GM19043 (cell line): ENCODE measurements at regions not wholly inside any gene's neighbourhood (a gene's known extent, or its start where the extent isn't known, plus 50 kb on each side); places are given as distances from the start of the nearest gene placed in this dataset.

ENCODE experiments used
- ATAC-seq: cut with Tn5 transposase; IDR thresholded peaks from one replicate; pipeline ENCODE4 v1.9.1; 2021; ENCODE audit warnings: low read depth; ENCODE audit not compliant: unreplicated experiment

DNA sequence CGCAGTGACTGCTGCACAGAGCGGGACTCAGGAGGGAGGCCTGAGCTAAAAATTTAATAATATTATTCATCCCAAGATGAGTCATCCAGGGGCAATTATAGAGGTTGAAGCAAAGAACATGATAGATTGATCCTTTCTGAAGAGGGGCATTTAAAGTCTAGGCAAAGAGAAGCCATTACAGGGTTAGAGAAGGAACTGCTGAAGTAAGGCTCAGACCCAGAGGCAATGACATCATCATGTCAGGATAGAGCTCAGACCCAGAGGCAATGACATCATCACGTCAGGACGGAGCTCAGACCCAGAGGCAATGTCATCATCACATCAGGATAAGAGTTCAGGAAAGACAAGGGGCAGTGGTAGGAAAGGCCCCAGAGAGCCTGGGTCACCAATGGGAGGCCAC is 184.0 kb downstream of the TMEM18 start:
- ATAC-seq: no peak

DNA sequence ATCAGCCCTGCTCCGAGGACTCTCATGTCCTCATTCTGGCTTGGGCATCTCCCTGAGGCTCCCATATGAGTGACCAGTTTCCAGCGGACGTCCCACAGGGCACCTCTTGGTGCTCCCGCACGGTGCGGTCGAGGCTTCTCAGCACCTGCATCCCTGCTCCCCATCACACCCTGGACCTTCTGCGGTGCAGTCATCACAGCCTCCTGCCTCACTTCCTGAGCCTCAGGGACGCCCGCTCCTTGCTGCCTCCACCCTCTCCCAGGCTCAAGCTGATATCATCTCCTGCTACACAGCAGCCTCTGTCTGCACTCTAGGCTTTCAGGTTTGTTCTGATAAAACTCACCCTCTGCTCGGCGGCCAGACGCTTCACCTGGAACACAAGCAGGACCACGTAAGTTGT is 185.0 kb downstream of the TMEM18 start:
- ATAC-seq: no peak

DNA sequence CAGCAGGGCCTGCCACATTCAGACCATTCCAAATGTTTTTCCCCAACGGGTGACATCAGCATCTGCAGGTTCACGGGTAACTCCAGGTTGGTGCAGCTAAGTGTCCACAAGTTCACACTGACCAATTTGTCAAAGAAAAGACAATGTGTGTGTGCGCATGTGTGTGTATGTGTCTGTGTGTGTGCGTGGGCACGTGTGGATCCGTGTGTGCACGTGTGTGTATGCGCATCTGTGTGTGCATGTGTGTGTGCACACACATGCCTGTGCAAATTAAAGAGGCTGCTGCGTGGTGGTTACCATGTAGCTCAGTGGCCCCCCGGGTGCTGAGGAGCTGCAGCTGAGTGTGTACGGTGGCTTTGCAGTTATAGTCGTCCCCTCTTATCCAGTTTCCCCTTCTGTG is 187.4 kb downstream of the TMEM18 start:
- no peak for ATAC-seq

DNA sequence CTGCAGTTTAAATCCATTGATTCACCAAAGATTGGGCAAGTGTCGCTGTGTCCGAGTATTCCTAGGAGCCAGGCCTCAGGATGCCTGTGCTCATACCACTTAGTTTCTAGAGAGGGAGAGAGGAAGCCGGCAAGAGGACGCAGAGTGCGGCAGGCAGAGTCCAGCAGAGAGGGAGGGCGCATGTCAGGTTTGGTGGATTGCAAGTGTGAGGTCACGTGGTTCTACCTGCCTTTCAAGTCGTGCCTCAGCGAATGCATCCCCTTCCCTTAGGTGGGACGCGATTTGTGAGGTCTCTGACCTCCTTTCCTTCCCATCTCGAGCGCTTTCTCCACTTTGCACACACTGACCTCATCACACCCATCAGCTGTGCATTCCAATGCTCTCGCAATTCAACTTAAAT is 188.1 kb downstream of the TMEM18 start:
- ATAC-seq: no peak

DNA sequence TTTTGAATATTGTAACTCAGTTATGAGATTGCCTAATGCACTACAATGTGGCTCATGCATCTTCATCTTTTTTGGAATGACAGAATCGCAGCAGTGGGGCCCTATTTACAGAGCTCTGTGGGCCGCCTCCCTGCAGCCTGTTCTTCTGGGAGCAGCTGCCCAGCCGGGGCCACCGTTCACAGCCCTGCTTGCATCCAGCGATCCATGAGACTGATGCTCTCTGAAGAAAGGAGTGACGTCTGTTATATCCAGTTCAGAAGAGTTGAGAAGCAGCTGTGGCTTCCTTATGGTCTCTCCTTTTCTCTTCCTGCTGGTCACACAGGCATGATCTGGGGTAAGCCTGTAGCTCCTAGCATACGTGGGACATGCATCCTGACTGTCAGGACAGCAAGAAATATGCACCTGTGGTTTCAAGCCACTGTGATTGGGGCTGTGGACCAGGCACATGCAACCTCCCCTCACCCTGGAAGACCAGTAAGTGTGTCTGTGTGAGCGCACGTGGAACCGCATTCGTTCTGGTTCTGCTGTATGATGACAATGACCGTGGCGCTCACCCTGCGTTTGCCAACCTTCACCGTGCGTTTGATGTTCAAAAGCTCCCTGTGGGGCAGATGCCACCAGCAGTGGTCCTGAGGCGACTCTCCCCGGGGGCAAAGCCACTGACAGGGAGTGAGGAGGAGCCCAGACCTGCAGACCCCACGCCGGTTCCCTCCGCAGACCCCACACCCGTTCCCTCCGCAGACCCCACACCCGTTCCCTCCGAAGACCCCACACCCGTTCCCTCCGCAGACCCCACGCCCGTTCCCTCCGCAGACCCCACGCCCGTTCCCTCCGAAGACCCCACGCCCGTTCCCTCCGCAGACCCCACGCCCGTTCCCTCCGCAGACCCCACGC is 189.8 kb downstream of the TMEM18 start:
- ATAC-seq: no peak

DNA sequence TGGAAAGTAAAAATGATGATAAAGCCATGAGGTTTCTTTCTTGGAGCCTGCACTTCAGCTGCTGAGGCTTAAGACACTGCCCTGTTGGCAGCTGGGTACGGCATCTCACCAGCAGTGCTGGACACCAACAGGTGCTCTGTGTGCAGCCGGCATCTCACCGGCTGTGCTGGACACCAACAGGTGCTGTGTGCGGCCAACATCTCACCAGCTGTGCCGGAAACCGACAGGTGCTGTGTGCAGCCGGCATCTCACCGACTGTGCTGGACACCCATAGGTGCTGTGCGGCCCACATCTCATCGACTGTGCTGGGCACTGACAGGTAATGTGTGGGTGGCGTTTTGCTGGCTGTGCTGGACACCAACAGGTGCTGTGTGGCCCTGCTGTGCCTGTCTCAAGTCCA is 190.8 kb downstream of the TMEM18 start:
- ATAC-seq: no peak

DNA sequence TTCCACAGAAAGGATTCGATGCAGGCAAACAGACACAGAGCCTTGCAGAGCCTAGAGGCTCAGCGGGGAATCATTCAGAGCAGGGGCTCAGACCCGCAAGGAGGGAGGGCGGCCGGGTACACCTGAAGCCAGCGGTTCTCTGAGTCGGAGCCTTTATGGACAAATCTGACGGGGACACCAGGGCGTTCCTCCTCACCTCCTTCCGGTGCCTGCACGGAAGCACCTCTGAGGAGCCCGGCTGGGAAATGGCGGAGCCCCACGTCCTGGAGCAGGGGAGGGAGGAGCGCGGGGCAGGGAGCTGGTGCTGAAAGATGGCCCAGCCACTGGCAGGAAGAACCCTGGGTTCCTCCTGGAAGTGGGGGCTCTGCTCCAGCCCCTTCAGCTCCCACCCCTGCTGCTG is 193.5 kb upstream of the ALKAL2 start:
- ATAC-seq: no peak

DNA sequence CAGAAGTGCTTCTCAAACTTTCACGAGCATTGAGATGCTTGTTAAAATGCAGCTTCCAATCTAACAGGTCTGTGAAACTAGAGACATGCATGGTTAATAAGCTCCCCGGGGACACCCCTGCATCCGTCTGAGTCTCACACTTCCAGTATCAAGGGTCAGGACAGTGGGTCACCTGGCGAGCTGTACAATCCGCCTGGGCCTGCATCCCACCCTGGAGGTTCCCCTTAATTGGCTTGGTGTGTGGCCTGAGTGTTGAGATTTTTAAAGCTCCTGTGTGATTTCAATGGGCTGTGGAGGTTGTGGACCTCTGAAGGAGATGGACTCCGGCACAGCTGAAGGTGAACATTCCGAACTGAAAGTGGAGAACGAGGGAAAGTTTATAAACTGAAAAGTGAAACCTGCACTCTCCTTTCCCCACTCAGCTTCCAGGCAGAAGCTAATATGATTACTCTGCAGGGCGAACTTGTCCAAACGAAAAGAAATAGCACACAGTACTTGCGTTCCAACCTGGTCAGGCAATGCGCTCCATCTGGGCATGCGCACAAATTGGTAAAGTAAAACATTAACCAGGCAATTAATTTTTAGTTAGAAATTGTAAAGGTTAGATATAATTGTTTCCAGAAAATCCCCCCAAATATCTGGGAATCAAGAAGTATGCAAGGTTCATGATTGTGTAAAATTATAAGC is 191.7 kb upstream of the ALKAL2 start:
- ATAC-seq: no peak

DNA sequence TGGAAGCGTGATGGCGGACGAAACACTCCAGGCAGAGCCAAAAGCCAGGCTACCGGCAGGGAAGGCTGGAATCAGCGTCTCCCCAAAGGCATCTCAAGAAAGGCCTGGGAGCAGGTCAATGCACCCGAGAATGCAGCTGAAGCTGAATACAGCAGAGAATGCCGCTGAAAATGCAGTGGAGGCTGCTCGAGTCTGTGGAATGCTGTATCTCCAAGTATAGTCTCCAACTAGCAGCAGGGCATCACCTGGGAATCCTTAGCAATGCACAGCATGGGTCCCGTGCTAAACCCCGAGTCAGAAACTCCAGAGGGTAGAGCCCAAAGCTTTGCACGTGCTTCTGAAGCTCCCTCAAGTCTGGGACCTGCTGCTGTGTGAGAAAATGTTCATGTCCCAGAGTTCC is 191.1 kb upstream of the ALKAL2 start:
- no peak for ATAC-seq

DNA sequence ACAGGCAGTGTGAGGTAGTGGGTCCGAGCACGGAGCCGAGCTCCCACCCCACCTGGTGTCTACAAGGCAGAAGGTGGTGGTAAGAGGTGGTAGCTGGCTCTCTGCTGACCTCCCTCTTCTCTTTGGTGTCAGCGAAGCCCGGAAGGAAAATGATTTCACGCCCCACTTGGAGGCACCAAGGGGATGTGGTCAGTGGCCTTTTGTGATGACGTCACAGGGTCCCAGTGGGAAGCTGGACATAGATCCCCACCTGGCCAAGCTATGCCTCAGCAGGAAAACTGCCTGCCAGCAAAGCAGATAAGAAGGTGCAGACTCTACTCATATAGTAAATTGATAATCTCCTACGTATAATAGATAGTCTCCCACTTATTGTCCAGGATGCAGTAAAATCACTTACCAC is 183.7 kb upstream of the ALKAL2 start:
- no peak for ATAC-seq

DNA sequence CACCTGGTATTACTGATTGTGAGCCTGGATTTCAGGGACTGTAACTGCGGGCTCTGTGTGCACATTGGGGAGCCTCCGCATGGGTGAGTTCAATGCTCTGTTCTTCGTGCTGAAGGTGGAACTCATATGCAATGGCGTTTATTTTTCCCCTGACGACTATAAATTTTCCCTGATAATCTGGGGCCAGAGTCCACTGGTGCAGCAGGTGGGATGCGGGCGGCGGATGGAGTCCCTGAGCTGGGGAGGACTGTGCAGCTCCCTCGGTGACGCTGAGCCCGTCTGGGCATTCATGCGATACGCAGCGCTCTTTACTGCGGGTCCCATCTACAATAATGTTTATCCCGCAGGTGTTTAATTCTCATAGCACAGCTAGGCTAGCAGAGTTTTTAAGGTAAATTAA is 181.6 kb upstream of the ALKAL2 start:
- ATAC-seq: no peak

DNA sequence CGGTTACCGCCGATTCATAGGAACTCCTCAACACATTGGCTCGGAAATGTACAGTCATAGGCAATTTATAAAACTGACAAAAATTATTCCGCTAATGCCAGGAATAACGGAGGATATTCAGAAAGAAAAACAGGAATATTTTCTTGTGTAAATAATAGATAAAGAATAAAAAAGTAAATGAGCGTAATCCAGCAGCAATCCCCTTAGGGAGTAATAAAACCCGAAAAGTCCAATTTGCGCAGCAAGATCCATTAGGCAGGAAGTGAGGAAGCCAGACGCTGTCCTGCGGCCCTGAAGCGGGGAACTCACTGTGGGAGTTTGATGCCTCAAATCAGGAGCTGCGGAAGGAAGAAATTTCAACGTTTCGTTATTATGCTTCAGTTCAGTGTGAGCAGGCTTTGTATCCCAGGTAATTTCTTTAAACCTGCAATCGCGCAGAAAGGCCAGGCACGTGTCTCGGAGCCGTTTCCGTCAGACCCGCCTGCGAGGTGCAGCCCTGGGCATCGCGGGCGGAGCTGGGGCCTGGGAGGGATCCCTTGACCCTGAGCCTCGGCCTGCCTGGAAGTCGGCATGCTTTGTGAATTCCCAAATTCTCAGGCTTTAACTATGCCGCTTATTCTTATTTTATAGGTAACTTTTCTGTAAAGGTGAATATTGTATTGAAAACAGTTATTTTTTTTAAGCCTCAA is 180.9 kb upstream of the ALKAL2 start:
- ATAC-seq: no peak

DNA sequence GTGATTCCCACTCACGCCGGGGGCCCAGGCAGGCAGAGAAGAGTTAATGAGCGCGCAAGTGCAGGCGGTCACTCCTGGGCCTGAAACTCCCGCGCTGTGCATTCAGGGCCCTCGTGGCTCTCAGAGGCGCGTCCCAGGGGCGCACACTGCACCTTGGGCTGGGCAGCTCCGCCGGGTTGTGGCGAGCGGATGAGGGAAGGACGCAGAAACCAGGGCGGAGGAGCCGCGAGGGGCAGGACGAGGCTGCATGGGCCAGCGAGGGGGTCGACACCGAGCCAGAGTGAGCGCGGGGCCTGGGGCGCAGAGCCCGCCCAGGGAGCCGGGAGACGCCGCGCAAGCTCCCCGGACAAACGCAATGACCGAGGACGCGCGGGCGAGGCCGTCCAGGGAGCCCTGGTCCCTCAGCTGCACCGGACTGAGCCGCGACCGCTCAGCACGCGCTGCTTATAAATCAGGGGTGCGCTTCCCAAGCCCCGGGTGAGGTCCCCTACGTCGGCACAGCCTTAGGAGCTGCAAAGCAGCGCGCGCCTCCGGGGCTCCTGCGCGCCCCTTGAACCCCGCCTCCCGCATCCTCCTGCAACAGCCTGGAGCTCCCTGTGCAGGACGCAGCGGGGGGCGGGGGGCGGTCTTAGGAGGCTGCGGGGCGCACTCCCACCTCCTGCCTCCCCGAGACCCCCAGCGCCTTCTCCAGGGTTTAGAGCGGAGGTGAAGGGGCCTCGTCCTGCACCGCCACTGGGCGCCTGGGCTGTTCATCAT is 180.2 kb upstream of the ALKAL2 start:
- no peak for ATAC-seq

DNA sequence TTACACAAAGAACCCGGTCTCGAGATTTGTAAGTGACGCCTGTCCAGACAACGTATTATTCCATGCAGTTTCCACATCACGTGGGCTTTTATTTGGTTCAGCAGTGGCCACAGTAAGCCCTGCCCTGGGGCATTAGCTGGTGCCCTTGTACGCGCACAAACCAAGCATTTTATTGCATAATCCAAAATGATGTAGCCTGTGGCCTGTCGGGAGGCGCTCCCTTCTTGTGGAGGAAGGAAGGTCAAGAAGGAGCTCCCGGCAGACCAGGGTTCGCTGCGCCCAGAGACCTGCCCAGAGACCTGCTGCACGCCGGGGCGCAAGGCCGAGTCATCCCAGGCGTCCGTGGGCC is 179.6 kb upstream of the ALKAL2 start:
- no peak for ATAC-seq

DNA sequence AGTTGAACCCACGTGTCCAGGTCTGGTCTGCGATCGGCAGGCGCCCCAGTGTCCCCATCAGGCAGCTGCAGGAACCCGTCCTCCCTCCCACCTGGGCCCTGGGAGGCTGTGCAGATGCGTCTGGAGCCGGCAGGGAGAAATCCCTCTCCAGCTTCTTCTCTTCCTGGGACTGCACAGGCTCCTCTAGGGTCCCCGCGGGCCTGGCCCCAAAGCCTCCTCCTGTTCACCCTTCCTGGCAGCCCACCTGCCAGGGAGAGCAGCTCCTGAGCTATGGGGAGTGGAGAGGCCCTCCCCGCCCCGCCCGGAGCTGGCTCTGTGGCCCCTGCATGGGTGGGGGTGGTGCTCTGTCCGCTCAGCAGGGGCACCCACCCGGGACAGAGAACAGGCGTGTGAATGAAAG is 179.2 kb upstream of the ALKAL2 start:
- ATAC-seq: no peak

DNA sequence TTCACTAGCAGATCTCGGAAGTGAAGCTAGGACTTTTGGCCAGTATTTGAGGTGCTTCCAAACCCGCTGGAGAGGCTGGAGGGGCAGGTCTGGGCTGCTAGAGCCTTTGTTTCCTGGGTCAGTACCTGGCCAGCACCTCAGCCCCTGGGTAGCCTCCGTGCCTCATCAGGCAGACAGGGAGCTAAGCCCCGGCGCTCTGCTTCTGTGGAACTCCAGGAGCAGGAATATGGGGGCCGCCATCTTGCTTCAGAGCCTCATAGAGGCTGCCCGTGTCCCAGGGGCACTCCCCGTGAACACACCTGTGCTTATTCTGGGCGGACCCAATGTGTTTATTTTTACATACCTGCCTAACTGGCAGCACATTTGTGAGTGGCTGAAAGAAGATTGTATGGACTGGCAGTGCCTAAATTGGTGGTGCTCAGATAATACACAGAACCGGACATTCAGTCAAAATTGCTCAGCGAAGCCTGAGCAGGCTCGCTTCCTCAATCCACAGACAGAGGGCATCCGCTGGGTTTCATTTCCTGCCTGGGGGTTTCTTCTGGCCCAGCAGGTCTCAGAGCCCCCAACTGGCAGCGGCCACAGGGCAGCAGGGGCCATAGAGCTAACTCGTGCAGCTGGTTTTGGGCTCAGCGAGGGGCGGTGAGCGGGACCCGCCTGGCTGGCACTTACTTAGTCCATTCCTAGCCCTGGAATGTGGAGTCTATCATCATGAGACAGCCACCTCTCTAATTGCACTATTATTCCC is 176.8 kb upstream of the ALKAL2 start:
- ATAC-seq: no peak

DNA sequence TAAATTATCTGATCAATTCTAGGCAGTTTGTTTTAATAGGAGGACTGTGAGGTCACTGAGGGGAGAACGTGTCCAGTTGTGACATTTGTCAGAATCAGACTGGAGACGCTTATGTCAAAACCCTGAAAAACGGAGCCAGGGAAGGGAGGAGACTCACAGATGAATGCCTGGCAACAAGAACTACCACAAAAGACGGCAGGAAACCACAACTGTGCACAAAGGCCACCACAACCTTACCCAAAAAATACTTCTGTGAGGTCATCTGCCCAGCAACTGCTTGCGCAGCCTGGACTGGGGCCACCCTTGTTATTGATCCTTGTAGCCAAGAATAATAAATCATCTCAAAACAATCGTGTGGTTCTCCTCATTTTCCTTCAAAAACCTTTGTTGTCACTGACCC is 173.0 kb upstream of the ALKAL2 start:
- ATAC-seq: no peak

DNA sequence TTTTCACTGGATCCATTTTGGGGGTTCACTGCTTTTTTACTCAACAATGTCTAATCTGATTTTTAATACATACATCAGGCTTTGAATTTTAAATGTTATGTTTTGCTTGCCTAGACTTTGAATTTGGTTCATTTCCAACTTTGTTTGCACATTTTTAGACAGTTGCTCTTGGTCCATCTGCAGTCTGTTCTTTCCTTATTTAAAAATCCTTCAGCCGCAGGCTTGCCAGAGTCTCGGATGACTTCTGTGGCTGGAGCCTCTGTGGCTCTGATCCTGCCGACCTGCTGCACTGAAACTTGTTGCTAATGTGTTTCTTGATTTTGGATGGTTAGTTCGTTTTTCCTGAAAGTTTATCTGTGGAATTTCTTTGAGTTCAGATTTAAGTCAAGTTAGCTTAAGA is 172.0 kb upstream of the ALKAL2 start:
- no peak for ATAC-seq

DNA sequence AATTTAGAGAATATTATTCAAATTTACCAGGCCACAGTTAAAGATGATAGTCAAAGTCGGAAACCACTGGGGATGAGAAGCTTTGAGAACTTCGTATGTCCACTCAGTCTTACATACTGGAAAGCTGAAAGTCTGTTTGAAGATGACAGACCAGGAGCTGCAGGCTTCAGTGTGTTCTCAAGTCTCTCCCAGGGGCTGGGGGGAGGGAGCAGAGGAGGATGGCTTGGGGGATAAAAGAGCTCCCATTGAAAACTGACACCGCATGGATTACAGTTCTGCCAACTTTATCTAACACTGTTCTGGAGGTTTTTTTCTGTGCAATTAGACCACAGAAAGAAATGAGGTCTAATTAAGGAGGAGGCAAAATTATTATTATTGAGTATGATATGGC is 170.5 kb upstream of the ALKAL2 start:
- ATAC-seq: no peak

DNA sequence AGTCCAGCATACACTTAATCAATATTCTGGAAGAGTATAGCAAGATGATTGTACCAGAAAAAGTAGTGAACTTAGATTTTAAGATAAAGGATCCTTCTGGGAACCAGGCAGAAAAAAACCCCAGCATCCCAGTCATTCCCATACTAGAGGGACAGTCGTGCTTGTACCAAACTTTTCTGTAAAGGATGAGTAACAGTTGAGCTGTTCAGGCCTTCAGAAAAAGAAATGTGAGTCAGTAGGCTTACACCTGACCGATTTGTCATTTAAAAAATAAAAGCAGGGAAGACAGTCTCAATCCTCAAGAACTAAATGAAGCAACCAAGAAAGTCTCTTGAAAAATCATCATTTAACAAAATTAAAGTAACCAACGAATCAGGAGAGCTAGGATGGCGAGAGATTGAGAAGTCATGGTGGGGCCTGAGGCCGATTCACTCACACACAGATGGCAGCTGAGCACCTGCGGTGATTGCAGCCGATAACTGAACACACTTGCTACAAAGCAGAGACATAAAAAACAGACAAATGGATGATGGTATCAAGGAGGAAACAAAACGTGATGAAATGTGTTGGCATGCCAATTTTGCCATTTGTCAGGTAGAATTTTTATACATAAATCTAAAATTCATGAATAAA is 170.0 kb upstream of the ALKAL2 start:
- ATAC-seq: no peak
